Stimulated activated memory B cell treated with anti-CD40 and anti-IgM and Interleukin-4, amounts not matched to agents 10 μg/mL and 1 μg/mL and 100 μg/mL, for 72 hours (primary cell): ENCODE measurements at regions not wholly inside any gene's neighbourhood (a gene's known extent, or its start where the extent isn't known, plus 50 kb on each side); places are given as distances from the start of the nearest gene placed in this dataset.

Source experiments
- ATAC-seq: fragments of 150-1000 bp; cut with Tn5 transposase; 2 replicates; pipeline ENCODE4 v1.10.0; 2021
- H3K27ac Mint-ChIP-seq: one replicate; pipeline ENCODE4 v1.8.0; 2022; ENCODE audit warnings: mild to moderate bottlenecking, mixed read lengths
- H3K27me3 Mint-ChIP-seq: one replicate; pipeline ENCODE4 v1.8.0; 2022; ENCODE audit warnings: mixed read lengths
- H3K36me3 Mint-ChIP-seq: one replicate; pipeline ENCODE4 v1.8.0; 2022; ENCODE audit warnings: mixed read lengths
- H3K4me1 Mint-ChIP-seq: one replicate; pipeline ENCODE4 v1.8.0; 2022; ENCODE audit warnings: mixed read lengths
- H3K4me3 Mint-ChIP-seq: one replicate; pipeline ENCODE4 v1.8.0; 2022; ENCODE audit warnings: mild to moderate bottlenecking, moderate library complexity, mixed read lengths
- H3K9me3 Mint-ChIP-seq: one replicate; pipeline ENCODE4 v1.8.0; 2022; ENCODE audit warnings: mixed read lengths

DNA sequence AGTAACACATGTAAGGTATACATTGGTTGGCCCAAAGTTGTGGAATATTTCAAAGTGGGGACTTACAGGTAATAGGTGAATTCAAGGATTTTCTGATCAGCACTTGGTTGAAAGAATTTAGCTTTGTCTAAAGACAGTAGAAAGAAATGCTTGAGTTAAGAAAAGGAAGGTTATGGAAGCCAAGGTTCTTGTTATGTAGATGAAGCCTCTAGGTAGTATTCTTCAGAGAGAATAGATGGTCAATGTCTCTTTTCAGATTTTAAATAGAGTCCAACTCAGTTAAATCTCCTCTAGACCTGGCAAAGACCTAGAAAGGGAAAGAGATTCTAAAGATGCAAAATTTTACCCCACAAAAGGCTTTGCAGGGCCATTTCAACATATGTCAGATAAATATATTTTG lies 157.4 kb downstream of the ANKRD30B start:
- Mint-ChIP-seq H3K9me3 (peaks cover 8% of the 10 kb centered on the region), H3K36me3 (no peaks in the 10 kb centered on the region), H3K27ac (no peak overlapping the region), H3K4me3 (no peak overlapping the region), H3K4me1 (no peaks in the 10 kb centered on the region), H3K27me3 (no peaks in the 10 kb centered on the region)
- ATAC-seq = no peak

- no peak overlapping the region for H3K4me3 Mint-ChIP-seq
- ATAC-seq = no peak
- H3K36me3 Mint-ChIP-seq = no peaks in the 10 kb centered on the region
- no peak overlapping the region for H3K27ac Mint-ChIP-seq
- H3K27me3 Mint-ChIP-seq = no peaks in the 10 kb centered on the region
- no peaks in the 10 kb centered on the region for H3K4me1 Mint-ChIP-seq
- H3K9me3 Mint-ChIP-seq = peaks cover 8% of the 10 kb centered on the region
Observed at GRCh38 chr18:14905979-14906378, 158.0 kb downstream of the ANKRD30B start.

DNA sequence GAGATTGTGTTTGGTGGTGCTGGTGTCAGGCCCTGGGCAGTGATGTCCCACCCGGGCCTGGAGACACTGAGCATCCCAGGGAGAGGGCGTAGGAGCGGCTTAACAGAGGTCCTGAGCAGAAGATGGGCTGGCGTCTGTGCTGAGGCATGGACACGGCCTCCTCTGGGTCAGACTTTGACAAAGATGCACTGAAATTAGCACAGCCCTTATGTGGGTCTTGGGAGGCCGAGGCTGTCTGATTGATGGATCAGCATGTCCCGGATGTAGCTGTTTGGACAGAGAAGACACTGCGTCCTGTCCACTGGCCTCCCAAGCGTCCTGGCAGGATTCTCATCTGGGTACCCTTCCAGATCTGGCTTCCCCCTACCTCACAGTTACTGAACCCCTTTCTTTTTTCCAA lies 159.4 kb downstream of the ANKRD30B start:
- H3K4me1 Mint-ChIP-seq = no peaks in the 10 kb centered on the region
- no peak for ATAC-seq
- peaks cover 8% of the 10 kb centered on the region for H3K9me3 Mint-ChIP-seq
- no peak overlapping the region for H3K4me3 Mint-ChIP-seq
- H3K27me3 Mint-ChIP-seq = no peaks in the 10 kb centered on the region
- H3K36me3 Mint-ChIP-seq = no peaks in the 10 kb centered on the region
- H3K27ac Mint-ChIP-seq = no peak overlapping the region

DNA sequence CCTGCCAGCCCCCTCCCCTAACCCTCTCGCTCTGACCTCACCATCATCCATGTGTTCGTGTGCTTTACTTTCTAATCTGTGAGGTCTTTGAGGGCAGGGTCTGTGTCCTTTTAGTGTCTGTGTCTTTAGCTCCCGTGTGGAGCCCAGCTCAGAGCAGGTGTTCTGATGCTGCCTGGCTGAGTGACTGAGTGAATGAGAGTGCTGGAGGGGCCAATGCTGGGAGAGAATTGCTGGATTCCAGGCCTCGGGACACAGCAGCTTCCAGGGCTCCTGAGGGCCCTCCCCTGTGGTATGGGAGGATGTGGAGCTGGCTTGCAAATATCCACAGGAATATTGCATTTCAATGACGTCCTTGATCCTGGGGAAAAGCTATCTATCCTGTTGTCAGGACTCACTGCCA lies 160.6 kb downstream of the ANKRD30B start:
- H3K27me3 Mint-ChIP-seq = no peaks in the 10 kb centered on the region
- no peak overlapping the region for H3K27ac Mint-ChIP-seq
- H3K9me3 Mint-ChIP-seq = peaks cover 6% of the 10 kb centered on the region
- H3K4me1 Mint-ChIP-seq = no peaks in the 10 kb centered on the region
- no peaks in the 10 kb centered on the region for H3K36me3 Mint-ChIP-seq
- ATAC-seq = peak; percentile 21
- H3K4me3 Mint-ChIP-seq = no peak overlapping the region

GRCh38 chr18:14912967-14913366 lies 165.0 kb downstream of the ANKRD30B start:
- Mint-ChIP-seq H3K36me3 (no peaks in the 10 kb centered on the region), H3K27me3 (no peaks in the 10 kb centered on the region), H3K4me1 (no peaks in the 10 kb centered on the region), H3K9me3 (no peaks in the 10 kb centered on the region), H3K27ac (no peak overlapping the region), H3K4me3 (no peak overlapping the region)
- ATAC-seq = no peak

DNA sequence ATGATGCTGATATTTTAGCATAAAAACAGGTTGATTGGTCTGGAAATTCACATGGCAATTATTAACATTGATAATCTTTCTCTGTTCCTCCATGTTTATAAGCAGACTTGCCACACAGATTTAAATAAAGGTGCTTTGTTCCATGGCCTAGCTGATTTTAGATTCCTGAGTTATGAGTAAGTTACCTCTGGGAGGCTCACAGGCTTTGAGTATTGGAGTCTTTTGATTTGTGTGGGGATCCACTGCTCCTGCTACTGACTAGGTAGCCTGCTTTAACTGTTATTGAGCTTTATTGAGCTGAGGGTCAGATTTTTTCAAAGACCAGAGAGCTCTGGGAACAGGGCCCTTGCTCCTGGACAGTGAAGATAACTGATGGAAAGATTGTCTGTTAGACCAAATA lies 166.1 kb downstream of the ANKRD30B start:
- Mint-ChIP-seq H3K4me1 (no peaks in the 10 kb centered on the region), H3K36me3 (no peaks in the 10 kb centered on the region), H3K4me3 (no peak overlapping the region), H3K27me3 (no peaks in the 10 kb centered on the region), H3K9me3 (no peaks in the 10 kb centered on the region), H3K27ac (no peak overlapping the region)
- ATAC-seq = no peak

- Mint-ChIP-seq H3K27ac (no peak overlapping the region), H3K36me3 (no peaks in the 10 kb centered on the region), H3K27me3 (no peaks in the 10 kb centered on the region), H3K4me1 (no peaks in the 10 kb centered on the region), H3K4me3 (no peak overlapping the region), H3K9me3 (no peaks in the 10 kb centered on the region)
- ATAC-seq = no peak
Observed at GRCh38 chr18:14914771-14915170, 166.8 kb downstream of the ANKRD30B start.

DNA sequence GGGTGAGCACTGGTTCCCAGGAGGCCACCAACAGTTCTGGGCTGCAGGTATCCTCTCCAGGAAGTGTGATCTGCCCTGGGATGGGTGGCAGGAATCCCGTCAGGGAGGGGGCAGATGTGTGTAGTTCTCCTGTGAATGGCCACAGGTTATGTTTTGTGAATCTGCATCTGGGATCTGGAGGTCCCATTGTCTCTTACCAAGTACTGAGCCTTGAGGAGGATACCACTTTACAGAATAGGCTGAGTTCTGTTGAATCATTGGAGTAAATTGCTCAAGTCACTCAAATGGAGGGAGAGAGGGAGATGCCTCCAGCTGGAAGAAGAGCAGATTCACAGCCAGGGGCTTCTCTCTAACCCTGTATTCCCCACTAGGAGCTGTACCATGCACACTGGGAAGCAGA lies 168.2 kb downstream of the ANKRD30B start:
- Mint-ChIP-seq H3K4me1 (no peaks in the 10 kb centered on the region), H3K27ac (no peak overlapping the region), H3K36me3 (no peaks in the 10 kb centered on the region), H3K27me3 (no peaks in the 10 kb centered on the region), H3K4me3 (no peak overlapping the region), H3K9me3 (peaks cover 4% of the 10 kb centered on the region)
- ATAC-seq = no peak

DNA sequence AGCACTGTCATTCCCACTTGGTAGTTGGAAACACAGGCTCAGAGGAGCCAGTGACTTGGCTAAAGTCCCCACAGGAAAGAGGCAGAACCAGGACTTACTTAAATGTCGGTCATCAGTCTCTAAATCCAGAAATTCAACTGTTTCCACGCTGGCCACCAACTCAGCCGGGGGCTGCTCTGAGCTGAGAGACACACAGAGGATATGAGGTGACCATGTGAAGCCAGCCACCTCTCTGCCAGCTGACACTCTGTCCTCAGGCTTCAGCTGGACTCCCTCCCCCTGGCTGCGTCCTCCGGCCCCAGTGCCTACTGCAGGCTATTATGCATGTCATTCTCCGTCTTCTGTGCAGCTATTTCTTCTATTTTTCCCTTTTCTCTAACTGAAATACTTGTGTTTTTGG lies 168.9 kb downstream of the ANKRD30B start:
- Mint-ChIP-seq H3K4me3 (no peak overlapping the region), H3K27ac (no peak overlapping the region), H3K4me1 (no peaks in the 10 kb centered on the region), H3K9me3 (peaks cover 4% of the 10 kb centered on the region), H3K27me3 (no peaks in the 10 kb centered on the region), H3K36me3 (no peaks in the 10 kb centered on the region)
- ATAC-seq = no peak

- Mint-ChIP-seq H3K27ac (no peak overlapping the region), H3K36me3 (no peaks in the 10 kb centered on the region), H3K9me3 (peaks cover 4% of the 10 kb centered on the region), H3K4me3 (no peak overlapping the region), H3K27me3 (no peaks in the 10 kb centered on the region), H3K4me1 (no peaks in the 10 kb centered on the region)
- ATAC-seq = no peak
Observed at GRCh38 chr18:14917311-14917710, 169.3 kb downstream of the ANKRD30B start.

GRCh38 chr18:14919666-14920065 lies 171.7 kb downstream of the ANKRD30B start:
- H3K27me3 Mint-ChIP-seq = no peaks in the 10 kb centered on the region
- no peak overlapping the region for H3K4me3 Mint-ChIP-seq
- H3K4me1 Mint-ChIP-seq = peaks cover under 1% of the 10 kb centered on the region
- ATAC-seq = no peak
- H3K36me3 Mint-ChIP-seq = no peaks in the 10 kb centered on the region
- peaks cover 4% of the 10 kb centered on the region for H3K9me3 Mint-ChIP-seq
- no peak overlapping the region for H3K27ac Mint-ChIP-seq

- no peak overlapping the region for H3K4me3 Mint-ChIP-seq
- no peak overlapping the region for H3K27ac Mint-ChIP-seq
- ATAC-seq = no peak
- no peaks in the 10 kb centered on the region for H3K27me3 Mint-ChIP-seq
- H3K36me3 Mint-ChIP-seq = no peaks in the 10 kb centered on the region
- H3K4me1 Mint-ChIP-seq = peaks cover 10% of the 10 kb centered on the region
- peaks cover 7% of the 10 kb centered on the region for H3K9me3 Mint-ChIP-seq
Observed at GRCh38 chr18:14921031-14921430, 173.1 kb downstream of the ANKRD30B start.

DNA sequence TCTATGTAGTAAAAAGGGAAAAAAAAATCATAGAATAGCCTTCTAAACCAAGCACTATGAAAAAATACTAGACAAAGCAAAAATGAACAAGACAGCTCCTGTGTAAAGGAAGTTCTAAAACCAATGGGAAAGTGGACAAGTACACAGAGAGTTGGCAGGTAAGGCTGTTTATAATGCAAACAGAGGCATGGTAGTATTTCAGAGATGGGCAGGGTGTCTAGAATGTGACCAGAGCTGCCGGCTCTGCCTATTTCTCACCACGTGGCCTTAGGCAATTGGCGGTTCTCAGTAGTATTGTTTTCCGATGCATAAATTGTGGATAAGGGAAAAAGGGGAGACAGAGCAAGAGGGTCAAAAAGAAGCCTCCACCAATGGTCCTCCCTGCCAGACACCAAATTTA lies 173.6 kb downstream of the ANKRD30B start:
- H3K27me3 Mint-ChIP-seq = no peaks in the 10 kb centered on the region
- ATAC-seq = no peak
- H3K27ac Mint-ChIP-seq = no peak overlapping the region
- H3K36me3 Mint-ChIP-seq = no peaks in the 10 kb centered on the region
- no peak overlapping the region for H3K4me3 Mint-ChIP-seq
- H3K9me3 Mint-ChIP-seq = peaks cover 7% of the 10 kb centered on the region
- peaks cover 10% of the 10 kb centered on the region for H3K4me1 Mint-ChIP-seq

DNA sequence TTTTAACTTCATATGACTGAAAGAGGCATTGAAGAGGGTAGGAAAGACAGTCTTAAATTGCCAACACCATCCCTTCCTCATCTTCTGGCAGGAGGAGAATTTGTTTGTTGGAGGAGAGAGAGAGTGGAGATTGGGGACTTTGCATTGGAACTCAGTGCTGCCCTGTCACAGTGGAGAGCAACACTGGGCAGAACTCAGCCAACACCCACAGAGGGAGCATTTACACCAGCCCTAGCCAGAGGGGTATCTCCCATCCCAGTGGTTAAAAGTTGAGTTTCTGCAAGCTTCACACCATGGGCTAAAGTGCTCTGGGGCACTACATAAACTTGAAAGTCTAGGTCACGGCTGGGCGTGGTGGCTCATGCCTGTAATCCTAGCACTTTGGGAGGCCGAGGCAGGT lies 174.1 kb downstream of the ANKRD30B start:
- ATAC-seq = no peak
- Mint-ChIP-seq H3K36me3 (no peaks in the 10 kb centered on the region), H3K9me3 (peaks cover 7% of the 10 kb centered on the region), H3K27ac (no peak overlapping the region), H3K4me3 (no peak overlapping the region), H3K4me1 (peaks cover 10% of the 10 kb centered on the region), H3K27me3 (no peaks in the 10 kb centered on the region)

DNA sequence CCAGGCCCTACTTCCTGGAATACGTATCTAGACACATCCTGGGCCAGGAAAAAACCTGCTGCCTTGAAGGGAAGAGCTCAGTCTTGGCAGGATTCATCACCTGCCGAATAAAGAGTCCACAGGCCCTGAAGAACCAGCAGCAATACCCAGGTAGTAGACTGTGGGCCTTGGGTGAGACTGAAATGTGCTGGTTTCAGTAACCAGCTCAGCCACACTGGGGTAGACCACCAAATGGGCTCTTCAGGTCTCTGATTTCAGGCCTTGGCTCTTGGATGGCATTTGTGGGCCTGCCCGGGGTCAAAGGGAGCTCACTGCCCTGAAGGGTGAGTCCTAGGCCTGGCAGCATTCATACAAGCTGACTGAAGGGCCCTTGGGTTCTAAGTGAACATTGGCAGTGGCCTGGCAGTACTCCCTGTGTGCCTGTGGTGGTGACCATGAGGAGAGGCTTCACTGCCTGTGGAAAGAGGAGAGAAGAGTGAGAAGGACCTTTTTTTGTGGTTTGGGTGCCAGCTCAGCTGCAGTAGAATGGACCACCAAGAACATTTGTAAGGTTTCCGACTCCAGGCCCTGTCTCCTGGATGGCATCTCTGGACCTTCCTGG lies 175.1 kb downstream of the ANKRD30B start:
- Mint-ChIP-seq H3K9me3 (peaks cover 7% of the 10 kb centered on the region), H3K27me3 (no peaks in the 10 kb centered on the region), H3K4me3 (no peak overlapping the region), H3K4me1 (peaks cover 10% of the 10 kb centered on the region), H3K27ac (no peak overlapping the region), H3K36me3 (no peaks in the 10 kb centered on the region)
- ATAC-seq = no peak

DNA sequence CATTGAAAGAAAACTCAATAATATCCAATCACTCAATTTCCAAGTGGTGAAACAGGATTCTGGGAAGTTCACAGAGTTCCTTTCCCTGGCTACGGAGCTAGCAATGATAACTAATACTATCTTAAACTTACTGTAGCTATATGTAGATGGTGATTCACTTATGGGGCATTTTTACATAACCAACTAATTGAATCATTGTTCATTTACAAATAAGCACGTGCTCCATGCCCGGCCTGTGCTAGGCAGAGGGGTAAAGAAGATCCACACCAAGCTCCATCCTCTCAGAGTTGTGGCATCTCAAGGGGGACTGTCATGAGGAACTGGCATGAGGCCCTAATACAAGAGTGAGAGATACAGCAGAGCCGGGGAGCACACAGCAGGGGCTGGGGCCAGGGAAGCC lies 176.3 kb downstream of the ANKRD30B start:
- Mint-ChIP-seq H3K4me3 (no peak overlapping the region), H3K9me3 (peaks cover 7% of the 10 kb centered on the region), H3K4me1 (peaks cover 10% of the 10 kb centered on the region), H3K36me3 (no peaks in the 10 kb centered on the region), H3K27ac (no peak overlapping the region), H3K27me3 (no peaks in the 10 kb centered on the region)
- no peak for ATAC-seq

- ATAC-seq = no peak
- Mint-ChIP-seq H3K9me3 (peaks cover 7% of the 10 kb centered on the region), H3K36me3 (no peaks in the 10 kb centered on the region), H3K27me3 (no peaks in the 10 kb centered on the region), H3K27ac (no peak overlapping the region), H3K4me3 (no peak overlapping the region), H3K4me1 (peaks cover 10% of the 10 kb centered on the region)
Observed at GRCh38 chr18:14925281-14925709, 177.3 kb downstream of the ANKRD30B start.
